PC-3 (cell line): ENCODE measurements at regions not wholly inside any gene's neighbourhood (a gene's known extent, or its start where the extent isn't known, plus 50 kb on each side); places are given as distances from the start of the nearest gene placed in this dataset.

Experiments used
- EZH2phosphoT487 ChIP-seq: fragments of 300-600 bp; sonication (generic); IDR thresholded peaks from 2 replicates; pipeline ENCODE4 v1.6.1; 2018; ENCODE audit warnings: mild to moderate bottlenecking, antibody characterized with exemption, low read length, borderline replicate concordance
- TF ChIP-seq, protein P1 (sequence below): fragments of 300-600 bp; sonication (generic); conservative IDR thresholded peaks from 2 replicates; pipeline ENCODE4 v1.5.1; 2017; ENCODE audit warnings: antibody characterized with exemption, low read depth, mild to moderate bottlenecking, low read length

DNA sequence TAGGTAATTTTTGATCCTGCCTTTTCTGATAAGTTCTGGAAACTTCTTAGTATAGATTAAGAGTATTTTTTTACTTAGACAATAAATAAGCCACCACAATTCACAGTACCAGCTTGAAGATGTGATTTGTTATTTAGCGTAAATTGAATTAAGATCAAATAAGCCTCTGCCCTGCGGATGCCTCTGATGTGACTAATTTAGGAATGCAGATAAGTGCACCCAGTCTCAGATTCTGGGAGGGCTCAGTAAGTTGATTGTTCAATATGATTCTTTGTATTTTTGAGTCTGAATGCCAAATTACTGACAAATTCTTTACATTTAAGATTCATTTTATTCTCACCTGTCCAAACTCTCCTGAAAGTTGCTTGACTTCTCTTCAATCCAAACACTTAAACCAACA, 147.5 kb downstream of the THBS2 start:
- TF ChIP-seq, protein P1, sequence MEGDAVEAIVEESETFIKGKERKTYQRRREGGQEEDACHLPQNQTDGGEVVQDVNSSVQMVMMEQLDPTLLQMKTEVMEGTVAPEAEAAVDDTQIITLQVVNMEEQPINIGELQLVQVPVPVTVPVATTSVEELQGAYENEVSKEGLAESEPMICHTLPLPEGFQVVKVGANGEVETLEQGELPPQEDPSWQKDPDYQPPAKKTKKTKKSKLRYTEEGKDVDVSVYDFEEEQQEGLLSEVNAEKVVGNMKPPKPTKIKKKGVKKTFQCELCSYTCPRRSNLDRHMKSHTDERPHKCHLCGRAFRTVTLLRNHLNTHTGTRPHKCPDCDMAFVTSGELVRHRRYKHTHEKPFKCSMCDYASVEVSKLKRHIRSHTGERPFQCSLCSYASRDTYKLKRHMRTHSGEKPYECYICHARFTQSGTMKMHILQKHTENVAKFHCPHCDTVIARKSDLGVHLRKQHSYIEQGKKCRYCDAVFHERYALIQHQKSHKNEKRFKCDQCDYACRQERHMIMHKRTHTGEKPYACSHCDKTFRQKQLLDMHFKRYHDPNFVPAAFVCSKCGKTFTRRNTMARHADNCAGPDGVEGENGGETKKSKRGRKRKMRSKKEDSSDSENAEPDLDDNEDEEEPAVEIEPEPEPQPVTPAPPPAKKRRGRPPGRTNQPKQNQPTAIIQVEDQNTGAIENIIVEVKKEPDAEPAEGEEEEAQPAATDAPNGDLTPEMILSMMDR: no peak
- no peak for TF ChIP-seq EZH2phosphoT487
